Karpas-422 (cell line): ENCODE measurements at regions not wholly inside any gene's neighbourhood (a gene's known extent, or its start where the extent isn't known, plus 50 kb on each side); places are given as distances from the start of the nearest gene placed in this dataset.

ENCODE experiments used
- DNase-seq: peaks from one replicate; pipeline ENCODE4 v3.0.0-alpha.2; 2015
- H2AFZ ChIP-seq: fragments of 200-600 bp; sonication (generic); 2 replicates; pipeline ENCODE4 v1.6.1; 2014; ENCODE audit warnings: antibody characterized with exemption, low read length, mixed read lengths
- H3K27ac ChIP-seq: fragments of 200-600 bp; sonication (generic); 2 replicates; pipeline ENCODE4 v1.5.1; 2014; ENCODE audit warnings: mild to moderate bottlenecking, low read length, moderate library complexity
- H3K27me3 ChIP-seq: fragments of 200-600 bp; sonication (generic); 2 replicates; pipeline ENCODE4 v1.6.1; 2014; ENCODE audit warnings: low read length, mixed read lengths
- H3K36me3 ChIP-seq: fragments of 200-600 bp; sonication (generic); 2 replicates; pipeline ENCODE4 v1.6.1; 2014; ENCODE audit warnings: low read length, mixed read lengths; ENCODE audit not compliant: insufficient read depth
- H3K4me1 ChIP-seq: fragments of 200-600 bp; sonication (generic); 2 replicates; pipeline ENCODE4 v1.6.1; 2014; ENCODE audit warnings: mild to moderate bottlenecking, low read length, mixed read lengths
- H3K4me2 ChIP-seq: fragments of 200-600 bp; sonication (generic); 2 replicates; pipeline ENCODE4 v1.6.1; 2014; ENCODE audit warnings: low read length, low read depth, mild to moderate bottlenecking; ENCODE audit not compliant: poor library complexity, severe bottlenecking
- H3K4me3 ChIP-seq: fragments of 200-600 bp; sonication (generic); 2 replicates; pipeline ENCODE4 v1.5.1; 2014; ENCODE audit warnings: mild to moderate bottlenecking, antibody characterized with exemption, low read length, mixed read lengths
- H3K79me2 ChIP-seq: fragments of 200-600 bp; sonication (generic); 2 replicates; pipeline ENCODE4 v1.6.1; 2014; ENCODE audit warnings: mild to moderate bottlenecking, low read length, mixed read lengths
- H3K9ac ChIP-seq: fragments of 200-600 bp; sonication (generic); 2 replicates; pipeline ENCODE4 v1.6.0; 2014; ENCODE audit warnings: low read length
- H3K9me2 ChIP-seq: fragments of 200-600 bp; sonication (generic), shearing (Covaris generic); replicated peaks from 2 replicates; pipeline ENCODE4 v1.6.0; 2014; ENCODE audit warnings: mild to moderate bottlenecking, low read length, moderate library complexity; ENCODE audit not compliant: insufficient read depth
- H3K9me3 ChIP-seq: fragments of 300-700, 200-600 bp; sonication (generic); 2 replicates; pipeline ENCODE4 v1.6.1; 2014; ENCODE audit warnings: low read length, mixed read lengths
- H4K20me1 ChIP-seq: fragments of 200-600 bp; sonication (generic); 2 replicates; pipeline ENCODE4 v1.6.1; 2014; ENCODE audit warnings: mild to moderate bottlenecking, antibody characterized with exemption, low read length, low read depth; ENCODE audit not compliant: insufficient read depth

DNA sequence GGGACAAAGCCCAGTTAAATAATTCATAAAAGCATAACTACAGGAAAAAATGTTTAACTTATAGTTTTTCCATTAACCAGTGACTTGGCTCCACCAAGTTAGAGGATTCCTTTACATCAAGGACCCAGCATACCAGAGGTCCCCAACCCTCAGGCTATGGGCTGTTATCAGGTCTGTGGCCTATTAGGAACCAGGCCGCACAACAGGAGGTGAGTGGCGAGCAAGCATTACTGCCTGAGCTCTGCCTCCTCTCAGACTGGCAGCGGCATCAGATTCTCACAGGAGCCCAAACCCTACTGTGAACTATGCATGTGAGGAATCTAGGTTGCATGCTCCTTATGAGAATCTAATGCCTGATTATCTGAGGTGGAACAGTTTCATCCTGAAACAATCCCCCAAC, 303.1 kb downstream of the ELAVL2 start:
- Histone ChIP-seq H4K20me1 (no peaks in the 10 kb centered on the region), H3K4me2 (no peak overlapping the region), H3K4me1 (peaks cover 6% of the 10 kb centered on the region; the same call in 1 of the 2 replicates), H3K36me3 (no peaks in the 10 kb centered on the region), H3K9me2 (no peaks in the 10 kb centered on the region), H3K9me3 (no peaks in the 10 kb centered on the region), H3K9ac (no peak overlapping the region), H3K79me2 (no peaks in the 10 kb centered on the region), H2AFZ (no peak overlapping the region), H3K27me3 (no peaks in the 10 kb centered on the region), H3K4me3 (no peak overlapping the region), H3K27ac (no peak overlapping the region)
- no peak for DNase-seq

DNA sequence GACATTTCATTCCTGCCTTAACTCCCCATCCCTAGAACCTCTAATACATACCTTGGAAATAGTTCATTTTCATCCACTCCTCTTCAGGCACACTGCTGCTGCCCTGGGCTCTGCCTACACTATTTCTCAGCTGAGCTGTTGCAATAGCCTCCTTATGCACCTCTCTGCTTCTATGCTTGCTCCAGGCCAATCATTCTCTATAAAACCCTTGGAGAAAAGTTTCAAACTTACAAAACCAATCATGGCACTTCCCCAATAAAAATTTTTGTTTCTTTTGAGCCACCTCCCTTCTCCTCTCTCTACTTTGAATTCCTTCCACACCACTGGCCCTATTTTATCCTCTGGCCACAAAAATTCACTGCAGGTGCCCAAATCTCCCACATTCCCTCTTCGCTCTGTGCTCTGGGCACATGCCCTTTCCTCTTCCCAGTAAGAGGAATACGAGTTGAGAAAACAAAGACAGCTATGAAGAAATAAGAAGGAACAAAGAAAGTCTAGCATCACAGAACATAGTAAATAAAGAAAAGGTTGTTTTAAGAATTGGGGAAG, 301.4 kb downstream of the ELAVL2 start:
- Histone ChIP-seq H3K79me2 (no peaks in the 10 kb centered on the region), H2AFZ (no peak overlapping the region), H3K4me2 (no peak overlapping the region), H3K4me1 (peaks cover 6% of the 10 kb centered on the region; the same call in 1 of the 2 replicates), H3K27me3 (no peaks in the 10 kb centered on the region), H3K9me2 (no peaks in the 10 kb centered on the region), H3K9me3 (no peaks in the 10 kb centered on the region), H3K4me3 (no peak overlapping the region), H3K9ac (no peak overlapping the region), H3K36me3 (no peaks in the 10 kb centered on the region), H3K27ac (no peak overlapping the region), H4K20me1 (no peaks in the 10 kb centered on the region)
- no peak for DNase-seq

DNA sequence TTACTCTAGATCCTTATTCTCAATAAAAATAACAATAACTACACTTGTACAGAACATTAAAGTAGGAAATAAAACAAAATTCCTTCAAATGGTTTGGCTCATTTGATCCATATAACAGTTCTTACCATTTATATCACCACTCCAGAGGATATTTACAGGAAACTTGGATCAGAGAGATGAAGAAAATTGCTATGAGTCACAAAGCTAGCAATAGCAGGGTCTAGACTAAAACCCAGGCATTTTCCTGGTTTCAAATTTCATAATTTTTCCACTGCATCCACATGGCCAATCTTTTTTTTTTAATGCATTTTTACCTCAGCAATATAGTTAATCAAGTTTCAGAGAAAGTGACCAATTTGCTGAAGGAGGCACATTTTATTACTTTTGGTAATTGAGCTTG, 299.2 kb downstream of the ELAVL2 start:
- H3K27ac ChIP-seq = no peak overlapping the region
- H3K27me3 ChIP-seq = no peaks in the 10 kb centered on the region

DNA sequence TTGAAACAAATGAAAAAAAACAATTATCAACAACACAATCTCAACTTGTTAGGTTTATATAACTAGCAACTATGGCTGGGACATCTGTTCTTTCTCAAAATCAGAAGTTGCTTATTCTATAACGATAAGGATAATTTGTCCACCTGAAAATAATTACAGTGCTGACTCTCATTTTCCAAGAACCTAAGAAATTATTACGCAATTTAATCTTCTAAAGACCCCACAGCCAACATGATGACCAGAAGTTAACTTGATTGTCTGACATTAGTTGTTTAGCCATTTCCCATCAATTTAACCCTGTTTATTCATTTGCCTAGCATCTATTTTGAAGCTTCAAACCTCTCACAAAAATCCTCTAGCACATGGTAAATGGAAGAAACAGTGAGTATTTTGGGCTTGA, 293.8 kb downstream of the ELAVL2 start:
- Histone ChIP-seq H3K4me3 (no peak overlapping the region), H3K27ac (no peak overlapping the region), H3K79me2 (no peaks in the 10 kb centered on the region), H3K36me3 (no peaks in the 10 kb centered on the region), H3K9ac (no peak overlapping the region), H3K9me3 (no peaks in the 10 kb centered on the region), H4K20me1 (no peaks in the 10 kb centered on the region), H3K27me3 (no peaks in the 10 kb centered on the region), H3K4me1 (peaks cover 33% of the 10 kb centered on the region), H2AFZ (no peak overlapping the region), H3K4me2 (no peak overlapping the region), H3K9me2 (no peaks in the 10 kb centered on the region)
- no peak for DNase-seq

More for the DNA sequence above, 299.2 kb downstream of the ELAVL2 start:
- no peak overlapping the region for H3K4me3 ChIP-seq
- H4K20me1 ChIP-seq = no peaks in the 10 kb centered on the region
- H3K4me2 ChIP-seq = no peak overlapping the region
- H3K79me2 ChIP-seq = no peaks in the 10 kb centered on the region
- no peak overlapping the region for H2AFZ ChIP-seq
- H3K9ac ChIP-seq = no peak overlapping the region
- no peaks in the 10 kb centered on the region for H3K9me3 ChIP-seq
- no peaks in the 10 kb centered on the region for H3K9me2 ChIP-seq
- DNase-seq = no peak
- H3K4me1 ChIP-seq = peaks cover 6% of the 10 kb centered on the region; the same call in 1 of the 2 replicates
- H3K36me3 ChIP-seq = no peaks in the 10 kb centered on the region

DNA sequence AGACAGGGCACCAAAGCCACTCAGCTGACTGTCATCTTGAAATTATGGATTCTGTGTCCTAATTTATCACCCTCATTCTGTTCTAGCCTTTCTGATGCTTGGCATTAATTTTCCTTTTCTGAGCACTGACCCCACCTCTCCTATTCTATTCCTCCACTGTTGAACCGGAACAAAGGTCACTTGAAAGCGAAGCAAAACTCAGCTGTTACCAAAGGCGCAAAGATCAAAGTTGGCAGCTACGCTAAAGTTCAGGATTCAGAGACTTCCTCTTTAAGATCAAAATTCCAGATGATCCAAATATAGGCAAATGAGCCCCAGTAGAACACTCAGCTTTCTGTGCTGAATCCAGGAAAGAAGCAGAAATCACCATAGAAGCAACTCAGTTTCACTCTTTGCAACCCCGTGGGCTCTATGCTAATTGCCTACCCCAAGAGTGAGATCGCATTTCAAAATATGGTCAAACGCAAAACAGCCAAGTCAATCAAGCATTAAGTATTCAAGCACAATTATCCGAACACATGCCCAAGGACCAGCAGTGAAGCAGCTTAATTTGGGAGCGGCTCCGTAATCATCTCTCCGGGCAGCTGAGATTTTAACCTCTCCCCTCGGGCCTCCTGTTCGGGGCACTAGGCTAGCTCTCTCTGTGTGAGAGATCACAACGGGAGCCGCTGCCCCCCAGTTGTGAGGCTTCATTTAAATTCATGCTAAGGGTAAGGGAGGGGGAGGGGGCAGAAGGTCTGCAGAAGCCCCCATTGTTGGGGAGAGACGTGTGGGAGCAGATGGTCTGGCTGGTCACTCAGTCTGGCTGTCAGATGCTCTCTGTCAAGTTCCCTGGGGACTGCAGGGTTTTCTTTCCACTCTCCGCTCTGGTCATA, 288.6 kb downstream of the ELAVL2 start:
- Histone ChIP-seq H4K20me1 (no peaks in the 10 kb centered on the region), H3K79me2 (no peaks in the 10 kb centered on the region), H3K36me3 (no peaks in the 10 kb centered on the region), H3K9ac (peak overlapping the region; percentile 75), H3K9me2 (no peaks in the 10 kb centered on the region), H3K27me3 (no peaks in the 10 kb centered on the region), H2AFZ (peak overlapping the region; percentile 86), H3K9me3 (no peaks in the 10 kb centered on the region), H3K4me3 (peak overlapping the region; percentile 61), H3K27ac (peak overlapping the region; percentile 98), H3K4me1 (peaks cover 79% of the 10 kb centered on the region), H3K4me2 (peak overlapping the region; percentile 76)
- peak; percentile 90 for DNase-seq

DNA sequence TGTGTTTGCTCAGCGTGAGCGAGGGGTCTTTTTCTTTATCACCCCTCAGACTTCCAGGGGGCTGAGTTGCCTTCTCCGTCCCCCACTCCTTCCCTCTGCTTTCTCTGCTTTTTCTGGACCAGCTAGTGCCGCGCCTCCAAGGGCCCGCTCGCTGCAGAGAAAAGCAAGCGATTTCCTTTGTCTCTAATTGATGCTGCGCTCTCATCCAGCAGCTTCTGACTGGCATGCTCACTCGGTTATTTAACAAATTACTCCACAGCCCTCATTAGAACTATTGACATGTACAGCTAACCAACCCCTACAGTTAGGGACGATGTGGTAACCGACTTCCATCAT, 288.0 kb downstream of the ELAVL2 start:
- H3K4me3 ChIP-seq = peak overlapping the region; percentile 61
- H3K27me3 ChIP-seq = no peaks in the 10 kb centered on the region
- peak overlapping the region; percentile 25; the same call in 1 of the 2 replicates for H2AFZ ChIP-seq
- no peaks in the 10 kb centered on the region for H3K79me2 ChIP-seq
- H3K36me3 ChIP-seq = no peaks in the 10 kb centered on the region
- peak; percentile 65 for DNase-seq
- H4K20me1 ChIP-seq = no peaks in the 10 kb centered on the region
- peaks cover 85% of the 10 kb centered on the region for H3K4me1 ChIP-seq
- no peaks in the 10 kb centered on the region for H3K9me2 ChIP-seq
- peak overlapping the region; percentile 75 for H3K9ac ChIP-seq
- H3K9me3 ChIP-seq = no peaks in the 10 kb centered on the region
- H3K27ac ChIP-seq = peak overlapping the region; percentile 98
- peak overlapping the region; percentile 76 for H3K4me2 ChIP-seq

DNA sequence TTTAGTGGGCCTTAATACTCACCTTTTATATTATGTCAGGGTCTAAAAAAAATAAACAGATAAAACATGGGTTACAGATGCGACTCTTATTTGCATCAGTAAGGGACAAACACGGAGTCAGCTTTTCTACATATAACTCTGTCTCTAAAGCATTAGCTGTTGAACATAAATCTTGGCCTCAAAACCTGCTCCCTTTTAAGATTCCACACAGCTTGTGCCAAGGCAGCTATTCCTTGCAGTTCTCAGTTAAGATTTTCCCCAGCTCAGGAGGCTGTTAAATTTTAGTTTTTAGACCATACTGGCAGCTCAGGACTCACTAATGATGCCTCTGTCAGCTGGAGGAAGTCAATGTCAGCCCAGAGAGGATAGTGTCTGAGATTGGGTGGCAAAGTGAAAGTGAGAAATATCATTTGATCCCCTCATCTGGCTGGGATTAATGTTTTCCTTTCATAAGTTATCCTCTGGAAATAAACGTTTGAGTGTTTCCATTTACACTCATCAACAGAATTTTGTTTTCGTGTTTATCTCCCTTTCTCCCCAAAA, 287.5 kb downstream of the ELAVL2 start:
- H3K9me3 ChIP-seq = no peaks in the 10 kb centered on the region
- no peaks in the 10 kb centered on the region for H3K79me2 ChIP-seq
- peak overlapping the region; percentile 98 for H3K27ac ChIP-seq
- peak overlapping the region; percentile 76 for H3K4me2 ChIP-seq
- no peaks in the 10 kb centered on the region for H3K36me3 ChIP-seq
- H3K4me1 ChIP-seq = peaks cover 90% of the 10 kb centered on the region
- peak overlapping the region; percentile 75 for H3K9ac ChIP-seq
- H2AFZ ChIP-seq = peak overlapping the region; percentile 25; the same call in 1 of the 2 replicates
- no peaks in the 10 kb centered on the region for H4K20me1 ChIP-seq
- no peaks in the 10 kb centered on the region for H3K9me2 ChIP-seq
- peak overlapping the region; percentile 61 for H3K4me3 ChIP-seq
- H3K27me3 ChIP-seq = no peaks in the 10 kb centered on the region
- DNase-seq = peak; percentile 77

DNA sequence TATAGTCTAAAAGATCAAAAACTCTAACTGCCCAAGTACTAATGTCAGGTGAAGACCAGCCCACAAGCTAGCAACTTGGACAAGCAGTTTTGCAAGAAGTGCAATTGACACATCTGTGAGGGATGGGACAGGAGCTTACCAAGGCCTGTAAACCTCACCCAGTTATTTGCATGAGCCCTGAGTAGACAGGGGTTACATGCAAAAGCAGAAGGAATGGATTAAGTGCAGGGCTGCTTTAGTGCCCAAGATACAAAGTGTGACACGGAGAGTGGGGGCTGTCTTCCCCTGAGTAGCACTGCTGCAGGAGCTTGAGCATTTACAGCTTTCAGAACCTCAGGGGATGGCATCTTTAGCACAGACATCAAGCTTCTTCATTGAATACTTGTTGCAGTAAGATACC, 286.7 kb downstream of the ELAVL2 start:
- Histone ChIP-seq H4K20me1 (no peaks in the 10 kb centered on the region), H2AFZ (no peak overlapping the region), H3K9me2 (no peaks in the 10 kb centered on the region), H3K79me2 (no peaks in the 10 kb centered on the region), H3K9me3 (no peaks in the 10 kb centered on the region), H3K4me2 (peak overlapping the region; percentile 76), H3K27ac (peak overlapping the region; percentile 98), H3K27me3 (no peaks in the 10 kb centered on the region), H3K4me1 (peaks cover 91% of the 10 kb centered on the region), H3K4me3 (peak overlapping the region; percentile 61), H3K36me3 (no peaks in the 10 kb centered on the region), H3K9ac (peak overlapping the region; percentile 75)
- peak; percentile 96 for DNase-seq
